ENCODE measurements at regions not wholly inside any gene's neighbourhood (a gene's known extent, or its start where the extent isn't known, plus 50 kb on each side); places are given as distances from the start of the nearest gene placed in this dataset.

GRCh38 chr7:26549281-26549944, 257.8 kb downstream of the SNX10 start:
- peaks cover 12% of the 10 kb centered on the region for H3K27me3 Mint-ChIP-seq
- CTCF ChIA-PET = interaction anchor here (1.9 kb wide), 1 partner anchor 180 kb away, joined by 5 read pairs; no protein-coding TSS in a partner anchor
- intact Hi-C loops (cut with micrococcal nuclease) = no loop called here
- H3K36me3 Mint-ChIP-seq (ENCODE audit: low read depth) = no peaks in the 10 kb centered on the region
- H3K4me3 Mint-ChIP-seq = no peak overlapping the region
- DNase-seq (no peak), ATAC-seq (no peak)
- H3K4me1 Mint-ChIP-seq (ENCODE audit: low read depth) = no peaks in the 10 kb centered on the region
- H3K9me3 Mint-ChIP-seq = no peaks in the 10 kb centered on the region
- no peak for TF ChIP-seq CTCF (IDR thresholded peaks at IDR 0.05)
- H3K27ac Mint-ChIP-seq = no peak overlapping the region
- POLR2A ChIA-PET = no interaction called here

- no peak for ATAC-seq
- POLR2A ChIA-PET = interaction anchor here (0.6 kb wide), 1 partner anchor 1108 kb away, joined by 4 read pairs; no protein-coding TSS in a partner anchor
- intact Hi-C loops (cut with micrococcal nuclease) = no loop called here
- CTCF ChIA-PET = interaction anchor here (0.5 kb wide), 1 partner anchor 684 kb away, joined by 3 read pairs; no protein-coding TSS in a partner anchor
- DNase-seq = no peak
- Mint-ChIP-seq H3K4me1 (ENCODE audit: low read depth) (no peaks in the 10 kb centered on the region), H3K27ac (no peak overlapping the region), H3K4me3 (no peak overlapping the region), H3K27me3 (peaks cover 10% of the 10 kb centered on the region), H3K9me3 (no peaks in the 10 kb centered on the region), H3K36me3 (ENCODE audit: low read depth) (no peaks in the 10 kb centered on the region)
- TF ChIP-seq CTCF (IDR thresholded peaks at IDR 0.05) = no peak
These were observed 258.8 kb downstream of the SNX10 start for GRCh38 chr7:26550492-26550891.

GRCh38 chr7:26551740-26552139, 260.1 kb downstream of the SNX10 start:
- H3K36me3 Mint-ChIP-seq (ENCODE audit: low read depth) = no peaks in the 10 kb centered on the region
- DNase-seq (no peak), ATAC-seq (no peak)
- POLR2A ChIA-PET = no interaction called here
- H3K27me3 Mint-ChIP-seq = peaks cover 10% of the 10 kb centered on the region
- CTCF ChIA-PET = no interaction called here
- no peak overlapping the region for H3K27ac Mint-ChIP-seq
- no peaks in the 10 kb centered on the region for H3K4me1 Mint-ChIP-seq (ENCODE audit: low read depth)
- intact Hi-C loops (cut with micrococcal nuclease) = no loop called here
- TF ChIP-seq CTCF (IDR thresholded peaks at IDR 0.05) = no peak
- no peak overlapping the region for H3K4me3 Mint-ChIP-seq
- no peaks in the 10 kb centered on the region for H3K9me3 Mint-ChIP-seq

GRCh38 chr7:26553128-26553527, 261.5 kb downstream of the SNX10 start:
- ChIA-PET POLR2A (no interaction called here), CTCF (interaction anchor here (1.7 kb wide), 1 partner anchor 10 kb away, joined by 4 read pairs; no protein-coding TSS in a partner anchor)
- Mint-ChIP-seq H3K4me1 (ENCODE audit: low read depth) (no peaks in the 10 kb centered on the region), H3K4me3 (no peak overlapping the region), H3K27me3 (peaks cover 10% of the 10 kb centered on the region), H3K27ac (no peak overlapping the region), H3K36me3 (ENCODE audit: low read depth) (no peaks in the 10 kb centered on the region), H3K9me3 (no peaks in the 10 kb centered on the region)
- DNase-seq (no peak), ATAC-seq (no peak)
- intact Hi-C loops (cut with micrococcal nuclease) = no loop called here
- no peak for TF ChIP-seq CTCF (IDR thresholded peaks at IDR 0.05)

- Mint-ChIP-seq H3K27ac (no peak overlapping the region), H3K27me3 (peaks cover 8% of the 10 kb centered on the region), H3K4me1 (ENCODE audit: low read depth) (no peaks in the 10 kb centered on the region), H3K36me3 (ENCODE audit: low read depth) (no peaks in the 10 kb centered on the region), H3K4me3 (no peak overlapping the region), H3K9me3 (no peaks in the 10 kb centered on the region)
- ATAC-seq (no peak), DNase-seq (no peak)
- ChIA-PET CTCF (interaction anchor here (1.7 kb wide), 1 partner anchor 9 kb away, joined by 4 read pairs; no protein-coding TSS in a partner anchor), POLR2A (no interaction called here)
- no peak for TF ChIP-seq CTCF (IDR thresholded peaks at IDR 0.05)
- intact Hi-C loops (cut with micrococcal nuclease) = no loop called here
These were observed 261.9 kb downstream of the SNX10 start for GRCh38 chr7:26553582-26553981.

All from activated CD8-positive, alpha-beta T cell treated with anti-CD3 and anti-CD28 coated beads for 36 hours (primary cell).